ENCODE measurements at regions not wholly inside any gene's neighbourhood (a gene's known extent, or its start where the extent isn't known, plus 50 kb on each side); places are given as distances from the start of the nearest gene placed in this dataset.

DNA sequence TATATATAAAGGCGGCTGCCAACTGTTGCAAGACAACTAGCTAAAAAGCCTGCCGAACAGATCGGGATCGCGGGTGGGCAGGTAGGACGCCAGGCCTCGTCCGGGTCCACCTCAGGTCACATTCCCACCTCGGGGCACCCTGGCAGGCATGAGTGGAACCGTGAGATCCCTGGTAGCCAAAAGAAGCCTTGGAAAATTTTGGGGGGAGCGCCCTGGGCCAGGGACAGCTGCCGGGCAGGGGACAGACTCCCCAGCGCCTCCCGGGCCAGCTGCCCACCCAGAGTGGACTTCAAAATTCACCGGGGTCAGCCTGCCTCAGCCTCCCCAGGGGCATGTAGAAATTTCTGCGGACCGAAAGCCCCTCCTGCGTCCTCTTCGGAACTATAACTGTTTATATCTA lies 760.9 kb downstream of the KCNJ18 start:
- Histone ChIP-seq H3K27me3 (ENCODE audit: control insufficient read depth in 2 of 2, insufficient read depth in 2 of 2, low read length in 2 of 2) (no peaks in the 10 kb centered on the region), H3K4me1 (ENCODE audit: control insufficient read depth in 2 of 2, insufficient read depth in 2 of 2, low read length in 2 of 2) (no peaks in the 10 kb centered on the region), H3K27ac (ENCODE audit: low read depth, low read length) (no peak overlapping the region), H3K9me3 (ENCODE audit: control insufficient read depth in 2 of 3, low read length in 3 of 3) (peaks cover 0 to 14% (median 0%) of the 10 kb centered on the region in 3 experiments), H3K4me3 (ENCODE audit: low read length) (no peak overlapping the region), H3K36me3 (ENCODE audit: control insufficient read depth in 2 of 3, insufficient read depth in 3 of 3, low read length in 3 of 3) (no peaks in the 10 kb centered on the region)
- H3K27ac Mint-ChIP-seq: no peak overlapping the region
- H3K27me3 Mint-ChIP-seq: no peaks in the 10 kb centered on the region
- no peak overlapping the region for H3K4me3 Mint-ChIP-seq
- no peaks in the 10 kb centered on the region for H3K36me3 Mint-ChIP-seq
- ChIA-PET CTCF (no interaction called here), POLR2A (no interaction called here)
- ATAC-seq: no peak
- intact Hi-C loops (cut with micrococcal nuclease): no loop called here
- no peaks in the 10 kb centered on the region for H3K4me1 Mint-ChIP-seq
- DNase-seq: no peak
- peaks cover 3 to 44% (median 12%) of the 10 kb centered on the region in 11 donors for H3K9me3 Mint-ChIP-seq

DNA sequence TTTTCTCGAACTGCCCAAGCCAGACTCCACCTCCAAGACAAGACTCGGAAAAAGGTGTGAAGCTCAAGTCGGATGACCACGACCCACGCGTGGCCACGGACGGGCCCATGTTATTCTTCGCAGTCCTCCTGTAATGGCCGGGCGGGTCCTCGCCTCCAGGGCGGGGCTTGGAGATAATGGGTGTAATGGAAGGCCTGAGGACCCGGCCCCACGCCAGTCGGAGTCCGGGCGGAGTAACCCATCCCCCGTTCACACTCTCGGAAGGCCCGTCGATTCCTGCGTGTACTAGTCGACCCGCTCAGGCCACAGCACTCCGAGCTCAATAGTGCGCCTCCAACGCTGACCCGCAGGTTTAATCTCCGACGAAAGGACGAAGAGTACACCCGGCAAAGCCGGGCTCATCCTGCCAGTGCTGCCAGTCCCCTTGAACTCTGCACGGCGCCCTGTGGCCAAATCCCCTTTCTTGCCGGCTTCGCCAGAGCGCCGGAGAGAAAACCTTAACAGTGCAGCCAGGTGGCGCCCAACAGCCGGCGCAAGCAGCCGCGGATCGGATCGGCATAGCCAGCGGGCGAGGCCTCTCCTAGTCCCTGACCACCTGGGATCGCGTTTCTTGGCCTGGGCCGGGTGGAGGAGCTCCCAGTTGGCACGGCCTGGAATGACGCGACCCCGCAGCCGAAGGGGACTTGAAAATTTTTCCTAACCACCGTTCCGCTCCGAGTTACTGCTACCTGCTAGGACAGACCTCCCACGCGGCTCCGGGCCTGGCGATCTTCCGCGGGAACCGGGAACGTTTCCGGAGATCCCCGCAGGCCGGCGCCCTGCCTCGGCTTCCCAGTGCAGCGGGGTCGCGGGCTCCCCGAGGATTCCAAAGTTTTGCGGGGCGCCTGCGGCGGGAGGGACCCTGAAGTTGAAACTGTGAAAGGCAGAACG lies 762.0 kb downstream of the KCNJ18 start:
- Mint-ChIP-seq H3K9me3 (peaks cover 3 to 42% (median 13%) of the 10 kb centered on the region in 11 donors), H3K27me3 (no peaks in the 10 kb centered on the region), H3K4me1 (no peaks in the 10 kb centered on the region), H3K4me3 (peak overlapping the region in 1 of 10 donors; percentile 58), H3K36me3 (no peaks in the 10 kb centered on the region), H3K27ac (no peak overlapping the region)
- Histone ChIP-seq H3K27ac (ENCODE audit: low read depth, low read length) (no peak overlapping the region), H3K27me3 (ENCODE audit: control insufficient read depth in 2 of 2, insufficient read depth in 2 of 2, low read length in 2 of 2) (no peaks in the 10 kb centered on the region), H3K4me1 (ENCODE audit: control insufficient read depth in 2 of 2, insufficient read depth in 2 of 2, low read length in 2 of 2) (no peaks in the 10 kb centered on the region), H3K9me3 (ENCODE audit: control insufficient read depth in 2 of 3, low read length in 3 of 3) (peaks cover 0 to 14% (median 0%) of the 10 kb centered on the region in 3 experiments), H3K36me3 (ENCODE audit: control insufficient read depth in 2 of 3, insufficient read depth in 3 of 3, low read length in 3 of 3) (no peaks in the 10 kb centered on the region), H3K4me3 (ENCODE audit: low read length) (no peak overlapping the region)
- CTCF ChIA-PET: no interaction called here
- DNase-seq (no peak), ATAC-seq (no peak)
- POLR2A ChIA-PET: no interaction called here
- intact Hi-C loops (cut with micrococcal nuclease): no loop called here

DNA sequence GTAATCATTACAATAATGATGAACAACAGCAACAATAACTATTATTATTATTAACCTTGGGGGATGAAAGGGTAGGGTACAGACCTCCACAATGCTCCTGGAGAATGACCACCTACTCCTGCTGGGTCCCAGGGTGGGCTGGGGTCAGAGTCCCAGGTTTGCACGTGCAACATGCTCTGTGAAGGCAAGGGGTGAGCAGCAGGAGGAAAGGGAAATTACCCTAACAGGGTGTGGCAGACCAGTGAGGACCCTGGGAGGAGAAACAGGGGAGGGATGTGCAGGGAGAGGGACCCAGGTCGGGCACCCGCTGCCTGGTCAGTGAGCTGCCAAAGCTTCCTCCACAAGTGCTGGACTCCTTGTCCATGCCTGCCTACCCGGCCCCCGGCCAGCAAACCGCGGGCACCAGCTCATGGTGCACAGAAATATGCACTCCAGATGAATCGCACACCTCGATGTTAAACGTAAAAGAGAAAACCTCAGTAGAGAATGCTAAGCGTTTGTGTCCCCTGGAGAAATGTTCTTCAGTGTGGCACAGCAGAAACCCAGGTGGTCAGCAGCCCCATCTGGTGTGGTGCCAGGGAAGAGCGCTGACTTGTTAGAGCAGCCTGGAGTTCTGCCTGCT lies 767.1 kb downstream of the KCNJ18 start:
- Mint-ChIP-seq H3K27ac (no peak overlapping the region), H3K4me3 (no peak overlapping the region), H3K36me3 (peaks cover 0 to 3% (median 0%) of the 10 kb centered on the region in 5 donors), H3K9me3 (peaks cover 5 to 54% (median 22%) of the 10 kb centered on the region in 11 donors), H3K27me3 (no peaks in the 10 kb centered on the region), H3K4me1 (no peaks in the 10 kb centered on the region)
- ChIA-PET POLR2A (no interaction called here), CTCF (no interaction called here)
- Histone ChIP-seq H3K27ac (ENCODE audit: low read depth, low read length) (no peak overlapping the region), H3K4me3 (ENCODE audit: low read length) (no peak overlapping the region), H3K4me1 (ENCODE audit: control insufficient read depth in 2 of 2, insufficient read depth in 2 of 2, low read length in 2 of 2) (no peaks in the 10 kb centered on the region), H3K27me3 (ENCODE audit: control insufficient read depth in 2 of 2, insufficient read depth in 2 of 2, low read length in 2 of 2) (no peaks in the 10 kb centered on the region), H3K36me3 (ENCODE audit: control insufficient read depth in 2 of 3, insufficient read depth in 3 of 3, low read length in 3 of 3) (no peaks in the 10 kb centered on the region), H3K9me3 (ENCODE audit: control insufficient read depth in 2 of 3, low read length in 3 of 3) (peaks cover 0 to 8% (median 0%) of the 10 kb centered on the region in 3 experiments)
- intact Hi-C loops (cut with micrococcal nuclease): no loop called here
- no peak for DNase-seq
- no peak for ATAC-seq

DNA sequence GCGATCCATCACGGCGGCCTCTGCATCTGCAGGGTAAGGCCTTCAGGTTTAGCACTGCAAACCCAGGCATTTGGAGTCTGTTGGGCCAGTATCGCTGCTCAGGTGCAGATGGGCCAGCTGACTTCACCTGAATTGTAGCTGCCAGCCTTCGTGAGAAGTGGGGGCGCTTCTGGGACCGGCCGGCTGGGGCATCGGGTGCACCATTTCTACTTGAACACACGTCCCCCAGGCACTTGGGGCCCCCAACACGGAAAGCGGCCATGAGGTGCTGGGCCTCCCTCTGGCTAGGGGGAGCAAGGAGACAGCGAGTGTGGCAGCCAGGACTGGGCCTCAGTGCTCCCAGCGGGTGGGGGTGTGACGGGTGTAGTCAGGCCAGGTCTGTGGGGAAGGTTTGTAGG lies 767.6 kb downstream of the KCNJ18 start:
- Mint-ChIP-seq H3K9me3 (peaks cover 5 to 54% (median 20%) of the 10 kb centered on the region in 11 donors), H3K36me3 (peaks cover 0 to 3% (median 0%) of the 10 kb centered on the region in 5 donors), H3K27ac (no peak overlapping the region), H3K27me3 (no peaks in the 10 kb centered on the region), H3K4me3 (no peak overlapping the region), H3K4me1 (no peaks in the 10 kb centered on the region)
- Histone ChIP-seq H3K9me3 (ENCODE audit: control insufficient read depth in 2 of 3, low read length in 3 of 3) (peaks cover 0 to 2% (median 0%) of the 10 kb centered on the region in 3 experiments), H3K27me3 (ENCODE audit: control insufficient read depth in 2 of 2, insufficient read depth in 2 of 2, low read length in 2 of 2) (no peaks in the 10 kb centered on the region), H3K27ac (ENCODE audit: low read depth, low read length) (no peak overlapping the region), H3K4me3 (ENCODE audit: low read length) (no peak overlapping the region), H3K4me1 (ENCODE audit: control insufficient read depth in 2 of 2, insufficient read depth in 2 of 2, low read length in 2 of 2) (no peaks in the 10 kb centered on the region), H3K36me3 (ENCODE audit: control insufficient read depth in 2 of 3, insufficient read depth in 3 of 3, low read length in 3 of 3) (no peaks in the 10 kb centered on the region)
- CTCF ChIA-PET: no interaction called here
- DNase-seq (no peak), ATAC-seq (no peak)
- intact Hi-C loops (cut with micrococcal nuclease): no loop called here
- POLR2A ChIA-PET: no interaction called here

DNA sequence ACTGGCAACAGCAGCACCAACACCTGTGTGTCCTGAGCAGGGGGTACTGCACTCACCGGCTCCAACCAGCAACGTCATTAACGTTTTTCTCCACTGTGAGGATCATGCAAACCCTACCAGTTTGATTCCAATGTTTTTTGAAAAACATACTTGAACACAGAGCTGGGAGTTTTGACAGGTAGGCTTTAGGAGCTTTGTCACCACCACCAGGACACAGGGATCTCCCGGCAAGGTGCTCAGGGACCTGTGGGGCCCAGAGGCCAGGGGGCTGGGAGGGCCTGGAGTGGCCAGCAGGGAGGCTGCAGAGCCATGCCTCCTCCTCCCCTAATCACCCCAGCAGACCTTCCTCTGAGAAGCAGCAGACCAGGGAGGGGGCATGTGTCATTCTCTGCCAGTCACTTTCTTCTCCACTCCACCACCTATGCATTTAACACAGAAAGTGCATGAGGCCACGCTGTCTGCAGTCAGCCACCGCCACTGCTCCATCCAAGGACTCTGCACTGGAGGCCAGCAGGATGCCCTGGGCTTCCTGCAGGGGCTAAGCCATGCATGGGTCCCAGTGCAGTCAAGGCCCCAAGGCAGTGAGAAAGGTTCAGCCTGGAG lies 768.2 kb downstream of the KCNJ18 start:
- peaks cover 0 to 3% (median 0%) of the 10 kb centered on the region in 5 donors for H3K36me3 Mint-ChIP-seq
- H3K4me3 ChIP-seq (ENCODE audit: low read length): no peak overlapping the region
- CTCF ChIA-PET: no interaction called here
- H3K4me1 ChIP-seq (ENCODE audit: control insufficient read depth in 2 of 2, insufficient read depth in 2 of 2, low read length in 2 of 2): no peaks in the 10 kb centered on the region
- no peak overlapping the region for H3K4me3 Mint-ChIP-seq
- H3K36me3 ChIP-seq (ENCODE audit: control insufficient read depth in 2 of 3, insufficient read depth in 3 of 3, low read length in 3 of 3): no peaks in the 10 kb centered on the region
- H3K9me3 ChIP-seq (ENCODE audit: control insufficient read depth in 2 of 3, low read length in 3 of 3): no peaks in the 10 kb centered on the region
- intact Hi-C loops (cut with micrococcal nuclease): no loop called here
- POLR2A ChIA-PET: no interaction called here
- no peaks in the 10 kb centered on the region for H3K4me1 Mint-ChIP-seq
- H3K27ac ChIP-seq (ENCODE audit: low read depth, low read length): no peak overlapping the region
- no peak for DNase-seq
- H3K27me3 ChIP-seq (ENCODE audit: control insufficient read depth in 2 of 2, insufficient read depth in 2 of 2, low read length in 2 of 2): no peaks in the 10 kb centered on the region
- H3K27me3 Mint-ChIP-seq: no peaks in the 10 kb centered on the region
- ATAC-seq: no peak
- H3K27ac Mint-ChIP-seq: no peak overlapping the region
- H3K9me3 Mint-ChIP-seq: peaks cover 5 to 51% (median 17%) of the 10 kb centered on the region in 11 donors

DNA sequence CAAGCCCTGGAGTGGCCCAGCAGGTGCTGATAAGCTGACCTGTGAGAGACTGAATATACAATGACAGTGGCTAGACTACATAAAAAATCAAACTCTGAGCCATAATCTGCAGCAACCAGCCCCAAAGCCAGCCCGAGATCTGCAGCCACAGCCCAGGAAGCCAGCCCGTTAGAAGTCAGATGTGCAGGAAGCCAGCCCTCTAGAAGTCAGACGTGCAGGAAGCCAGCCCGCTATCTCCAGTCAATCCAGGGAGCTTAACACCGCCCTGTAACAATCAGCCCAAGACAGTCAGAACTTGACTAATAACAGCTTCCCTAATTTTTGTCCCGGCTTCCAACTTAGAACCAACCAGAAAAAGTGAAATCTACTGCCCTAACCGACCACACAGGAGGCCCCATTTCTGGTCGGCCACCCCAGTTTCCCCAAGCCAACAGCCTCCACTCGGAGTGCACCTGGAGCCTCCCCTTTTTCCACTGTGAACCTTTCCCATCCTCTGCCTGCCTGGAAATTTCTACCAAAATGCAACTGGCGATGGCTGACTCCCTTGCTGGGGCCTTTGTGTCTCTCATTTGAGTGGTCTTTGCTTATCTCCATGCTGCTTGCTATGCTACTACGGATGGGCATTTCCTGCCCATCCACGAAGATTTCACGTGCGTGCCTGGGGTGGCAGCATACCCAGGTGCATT lies 769.3 kb downstream of the KCNJ18 start:
- peaks cover 3 to 56% (median 19%) of the 10 kb centered on the region in 11 donors for H3K9me3 Mint-ChIP-seq
- no peaks in the 10 kb centered on the region for H3K4me1 ChIP-seq (ENCODE audit: control insufficient read depth in 2 of 2, insufficient read depth in 2 of 2, low read length in 2 of 2)
- no peaks in the 10 kb centered on the region for H3K4me1 Mint-ChIP-seq
- ATAC-seq: no peak
- no peak overlapping the region for H3K4me3 Mint-ChIP-seq
- no peak overlapping the region for H3K27ac ChIP-seq (ENCODE audit: low read depth, low read length)
- no peak for DNase-seq
- no peaks in the 10 kb centered on the region for H3K36me3 ChIP-seq (ENCODE audit: control insufficient read depth in 2 of 3, insufficient read depth in 3 of 3, low read length in 3 of 3)
- H3K27me3 Mint-ChIP-seq: no peaks in the 10 kb centered on the region
- POLR2A ChIA-PET: no interaction called here
- H3K4me3 ChIP-seq (ENCODE audit: low read length): no peak overlapping the region
- H3K9me3 ChIP-seq (ENCODE audit: control insufficient read depth in 2 of 3, low read length in 3 of 3): no peaks in the 10 kb centered on the region
- no peak overlapping the region for H3K27ac Mint-ChIP-seq
- no peaks in the 10 kb centered on the region for H3K27me3 ChIP-seq (ENCODE audit: control insufficient read depth in 2 of 2, insufficient read depth in 2 of 2, low read length in 2 of 2)
- H3K36me3 Mint-ChIP-seq: peaks cover 0 to 3% (median 0%) of the 10 kb centered on the region in 5 donors
- CTCF ChIA-PET: no interaction called here
- intact Hi-C loops (cut with micrococcal nuclease): no loop called here
